Neural progenitor cell (in vitro differentiated cells): ENCODE measurements at regions not wholly inside any gene's neighbourhood (a gene's known extent, or its start where the extent isn't known, plus 50 kb on each side); places are given as distances from the start of the nearest gene placed in this dataset.

Source experiments
- EZH2 ChIP-seq: fragments of 200-600 bp; sonication (generic); IDR thresholded peaks from 2 replicates; pipeline ENCODE4 v1.6.1; 2017; ENCODE audit warnings: antibody characterized with exemption, mild to moderate bottlenecking, moderate library complexity
- TF ChIP-seq, protein P1 (sequence below): fragments of 200-600 bp; sonication (generic); IDR thresholded peaks from 2 replicates; pipeline ENCODE4 v1.5.1; 2017; ENCODE audit warnings: antibody characterized with exemption, mild to moderate bottlenecking

DNA sequence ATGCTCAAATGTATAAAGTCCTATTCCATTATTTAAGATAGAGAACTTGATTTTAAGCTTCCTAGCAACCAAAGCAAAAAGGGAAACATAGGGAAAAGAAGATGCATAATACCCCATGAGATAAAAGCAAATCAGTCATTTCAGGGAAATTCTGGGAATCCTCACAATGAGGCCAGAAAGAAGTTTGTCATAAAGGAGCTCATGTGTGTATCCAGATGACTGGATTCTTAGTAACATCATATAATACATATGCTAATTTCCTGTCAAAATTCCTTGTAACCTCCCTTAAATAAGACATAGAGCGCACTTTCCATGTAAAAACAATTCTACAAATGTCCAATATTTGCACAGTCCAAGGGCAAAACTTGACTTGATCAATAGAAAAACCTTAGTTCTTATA lies 411.0 kb upstream of the WWC1 start:
- TF ChIP-seq, protein P1, sequence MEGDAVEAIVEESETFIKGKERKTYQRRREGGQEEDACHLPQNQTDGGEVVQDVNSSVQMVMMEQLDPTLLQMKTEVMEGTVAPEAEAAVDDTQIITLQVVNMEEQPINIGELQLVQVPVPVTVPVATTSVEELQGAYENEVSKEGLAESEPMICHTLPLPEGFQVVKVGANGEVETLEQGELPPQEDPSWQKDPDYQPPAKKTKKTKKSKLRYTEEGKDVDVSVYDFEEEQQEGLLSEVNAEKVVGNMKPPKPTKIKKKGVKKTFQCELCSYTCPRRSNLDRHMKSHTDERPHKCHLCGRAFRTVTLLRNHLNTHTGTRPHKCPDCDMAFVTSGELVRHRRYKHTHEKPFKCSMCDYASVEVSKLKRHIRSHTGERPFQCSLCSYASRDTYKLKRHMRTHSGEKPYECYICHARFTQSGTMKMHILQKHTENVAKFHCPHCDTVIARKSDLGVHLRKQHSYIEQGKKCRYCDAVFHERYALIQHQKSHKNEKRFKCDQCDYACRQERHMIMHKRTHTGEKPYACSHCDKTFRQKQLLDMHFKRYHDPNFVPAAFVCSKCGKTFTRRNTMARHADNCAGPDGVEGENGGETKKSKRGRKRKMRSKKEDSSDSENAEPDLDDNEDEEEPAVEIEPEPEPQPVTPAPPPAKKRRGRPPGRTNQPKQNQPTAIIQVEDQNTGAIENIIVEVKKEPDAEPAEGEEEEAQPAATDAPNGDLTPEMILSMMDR = no peak
- no peak for TF ChIP-seq EZH2
